SU-DHL-6 (cell line): ENCODE measurements at regions not wholly inside any gene's neighbourhood (a gene's known extent, or its start where the extent isn't known, plus 50 kb on each side); places are given as distances from the start of the nearest gene placed in this dataset.

Source experiments
- H2AFZ ChIP-seq: fragments of 200-600 bp; sonication (generic); 2 replicates; pipeline ENCODE4 v1.6.1; 2014; ENCODE audit warnings: low read depth, mild to moderate bottlenecking, moderate library complexity, mixed read lengths, antibody characterized with exemption, low read length; ENCODE audit not compliant: severe bottlenecking
- H3F3A ChIP-seq: fragments of 200-600 bp; shearing (Covaris generic); 2 replicates; pipeline ENCODE4 v1.6.0; 2016; ENCODE audit warnings: antibody characterized with exemption, mild to moderate bottlenecking; ENCODE audit not compliant: insufficient read depth
- H3K27ac ChIP-seq: fragments of 200-600 bp; sonication (generic); 2 replicates; pipeline ENCODE4 v1.5.1; 2016; ENCODE audit warnings: low read depth, mild to moderate bottlenecking, low read length, moderate library complexity, mixed read lengths
- H3K27me3 ChIP-seq: fragments of 200-600 bp; sonication (generic), shearing (Covaris generic); 2 replicates; pipeline ENCODE4 v1.6.0; 2014; ENCODE audit warnings: mild to moderate bottlenecking, low read length
- H3K36me3 ChIP-seq: fragments of 200-600 bp; sonication (generic); 2 replicates; pipeline ENCODE4 v1.6.1; 2014; ENCODE audit warnings: mild to moderate bottlenecking, low read length, mixed read lengths
- H3K4me2 ChIP-seq: fragments of 300-600, 200-600 bp; shearing (Covaris generic), sonication (generic); 2 replicates; pipeline ENCODE4 v1.6.0; 2014; ENCODE audit warnings: low read length, low read depth, mild to moderate bottlenecking; ENCODE audit not compliant: poor library complexity, severe bottlenecking
- H3K4me3 ChIP-seq: fragments of 200-600 bp; sonication (generic); 2 replicates; pipeline ENCODE4 v1.5.1; 2014; ENCODE audit warnings: antibody characterized with exemption, low read length, mild to moderate bottlenecking, mixed read lengths; ENCODE audit not compliant: insufficient read depth, poor library complexity, severe bottlenecking
- H3K79me2 ChIP-seq: fragments of 200-600 bp; sonication (generic); 2 replicates; pipeline ENCODE4 v1.6.1; 2014; ENCODE audit warnings: mild to moderate bottlenecking, low read length, moderate library complexity; ENCODE audit not compliant: insufficient read depth
- H3K9ac ChIP-seq: fragments of 200-600 bp; sonication (generic); 2 replicates; pipeline ENCODE4 v1.7.0; 2014; ENCODE audit warnings: mild to moderate bottlenecking, low read length
- H3K9me2 ChIP-seq: fragments of 200-600 bp; sonication (generic); replicated peaks from 2 replicates; pipeline ENCODE4 v1.6.1; 2014; ENCODE audit warnings: low read length; ENCODE audit not compliant: insufficient read depth
- H3K9me3 ChIP-seq: fragments of 200-600 bp; sonication (generic); 2 replicates; pipeline ENCODE4 v1.6.1; 2014; ENCODE audit warnings: low read length, mixed read lengths; ENCODE audit not compliant: insufficient read depth
- H4K20me1 ChIP-seq: fragments of 200-600 bp; sonication (generic); 2 replicates; pipeline ENCODE4 v1.6.1; 2014; ENCODE audit warnings: low read depth, mild to moderate bottlenecking, antibody characterized with exemption, low read length, moderate library complexity, mixed read lengths
- CTCF ChIP-seq: fragments of 200-600 bp; sonication (generic); IDR thresholded peaks from one replicate; pipeline ENCODE4 v1.5.1; 2017; ENCODE audit warnings: antibody characterized with exemption, mild to moderate bottlenecking, low read length, moderate library complexity; ENCODE audit not compliant: insufficient read depth, poor library complexity, severe bottlenecking
- EZH2phosphoT487 ChIP-seq: fragments of 200-600 bp; sonication (generic), shearing (Covaris generic); conservative IDR thresholded peaks from 2 replicates; pipeline ENCODE4 v1.6.1; 2018; ENCODE audit warnings: mild to moderate bottlenecking, antibody characterized with exemption, low read length, moderate library complexity, mixed read lengths

GRCh38 chr6:80962382-80962781, 790.1 kb downstream of the TENT5A start:
- H3F3A ChIP-seq: no peaks in the 10 kb centered on the region
- no peaks in the 10 kb centered on the region for H3K79me2 ChIP-seq
- no peak overlapping the region for H3K4me2 ChIP-seq
- no peak overlapping the region for H3K27ac ChIP-seq
- no peaks in the 10 kb centered on the region for H4K20me1 ChIP-seq
- no peaks in the 10 kb centered on the region for H3K36me3 ChIP-seq
- H3K9me3 ChIP-seq: no peaks in the 10 kb centered on the region
- H2AFZ ChIP-seq: no peak overlapping the region
- H3K9ac ChIP-seq: no peak overlapping the region
- TF ChIP-seq CTCF: no peak
- TF ChIP-seq EZH2phosphoT487: no peak
- no peaks in the 10 kb centered on the region for H3K27me3 ChIP-seq
- H3K9me2 ChIP-seq: no peaks in the 10 kb centered on the region
- no peak overlapping the region for H3K4me3 ChIP-seq

GRCh38 chr6:80961166-80961565, 791.3 kb downstream of the TENT5A start:
- H2AFZ ChIP-seq: no peak overlapping the region
- H3K9ac ChIP-seq: no peak overlapping the region
- no peaks in the 10 kb centered on the region for H3K9me2 ChIP-seq
- H3F3A ChIP-seq: no peaks in the 10 kb centered on the region
- no peak overlapping the region for H3K4me2 ChIP-seq
- H3K27me3 ChIP-seq: no peaks in the 10 kb centered on the region
- no peak for TF ChIP-seq EZH2phosphoT487
- no peak for TF ChIP-seq CTCF
- no peaks in the 10 kb centered on the region for H3K9me3 ChIP-seq
- no peaks in the 10 kb centered on the region for H3K79me2 ChIP-seq
- no peak overlapping the region for H3K4me3 ChIP-seq
- H4K20me1 ChIP-seq: no peaks in the 10 kb centered on the region
- no peak overlapping the region for H3K27ac ChIP-seq
- no peaks in the 10 kb centered on the region for H3K36me3 ChIP-seq

GRCh38 chr6:80959034-80959433, 793.4 kb downstream of the TENT5A start:
- Histone ChIP-seq H3K4me2 (no peak overlapping the region), H3K9me3 (no peaks in the 10 kb centered on the region), H3K79me2 (no peaks in the 10 kb centered on the region), H3F3A (no peaks in the 10 kb centered on the region), H3K27me3 (no peaks in the 10 kb centered on the region), H3K9me2 (no peaks in the 10 kb centered on the region), H2AFZ (no peak overlapping the region), H3K4me3 (no peak overlapping the region), H3K27ac (no peak overlapping the region), H3K36me3 (no peaks in the 10 kb centered on the region), H4K20me1 (no peaks in the 10 kb centered on the region), H3K9ac (no peak overlapping the region)
- no peak for TF ChIP-seq EZH2phosphoT487
- no peak for TF ChIP-seq CTCF
